Neural progenitor cell (in vitro differentiated cells): ENCODE measurements at regions not wholly inside any gene's neighbourhood (a gene's known extent, or its start where the extent isn't known, plus 50 kb on each side); places are given as distances from the start of the nearest gene placed in this dataset.

ENCODE experiments used
- EZH2 ChIP-seq: fragments of 200-600 bp; sonication (generic); IDR thresholded peaks from 2 replicates; pipeline ENCODE4 v1.6.1; 2017; ENCODE audit warnings: antibody characterized with exemption, mild to moderate bottlenecking, moderate library complexity
- EZH2phosphoT487 ChIP-seq: fragments of 200-600 bp; sonication (generic); IDR thresholded peaks from 2 replicates; pipeline ENCODE4 v1.6.1; 2017; ENCODE audit warnings: antibody characterized with exemption
- TF ChIP-seq, protein P1 (sequence below): fragments of 200-600 bp; sonication (generic); IDR thresholded peaks from 2 replicates; pipeline ENCODE4 v1.5.1; 2017; ENCODE audit warnings: antibody characterized with exemption, mild to moderate bottlenecking

DNA sequence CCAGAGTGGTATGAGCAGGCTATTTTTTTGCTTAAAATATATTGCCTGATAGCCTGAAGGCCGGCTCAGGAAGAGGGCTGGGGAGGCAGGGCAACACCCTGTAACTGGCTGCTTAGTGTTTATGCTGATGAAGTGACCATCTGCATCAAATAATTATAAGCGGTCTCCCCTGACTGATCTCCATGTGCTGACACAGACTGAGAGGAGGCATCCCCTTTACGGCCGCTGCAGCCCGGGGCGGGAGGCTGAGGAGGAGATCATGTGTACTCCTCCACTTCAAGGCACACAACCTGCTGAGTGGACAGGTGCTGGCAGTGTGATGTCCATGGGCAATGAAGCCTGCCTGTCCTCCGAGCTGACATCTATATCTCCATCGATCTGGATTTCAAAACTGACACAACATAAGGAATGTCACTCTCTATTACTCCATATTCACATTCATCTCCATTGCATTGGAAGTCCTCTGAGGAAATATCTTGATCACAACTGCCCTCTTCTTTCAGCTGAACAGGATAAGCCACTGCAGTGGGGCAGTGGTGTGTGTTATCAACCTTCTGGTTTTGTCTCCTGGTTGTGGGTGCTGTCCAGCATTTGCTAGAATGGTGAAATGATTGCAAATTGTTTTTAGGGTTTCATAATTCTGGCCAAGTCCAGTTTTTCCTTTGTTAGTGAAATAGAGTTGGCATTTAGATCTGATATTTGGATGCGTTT is 143.5 kb downstream of the AQP4 start:
- TF ChIP-seq, protein P1, sequence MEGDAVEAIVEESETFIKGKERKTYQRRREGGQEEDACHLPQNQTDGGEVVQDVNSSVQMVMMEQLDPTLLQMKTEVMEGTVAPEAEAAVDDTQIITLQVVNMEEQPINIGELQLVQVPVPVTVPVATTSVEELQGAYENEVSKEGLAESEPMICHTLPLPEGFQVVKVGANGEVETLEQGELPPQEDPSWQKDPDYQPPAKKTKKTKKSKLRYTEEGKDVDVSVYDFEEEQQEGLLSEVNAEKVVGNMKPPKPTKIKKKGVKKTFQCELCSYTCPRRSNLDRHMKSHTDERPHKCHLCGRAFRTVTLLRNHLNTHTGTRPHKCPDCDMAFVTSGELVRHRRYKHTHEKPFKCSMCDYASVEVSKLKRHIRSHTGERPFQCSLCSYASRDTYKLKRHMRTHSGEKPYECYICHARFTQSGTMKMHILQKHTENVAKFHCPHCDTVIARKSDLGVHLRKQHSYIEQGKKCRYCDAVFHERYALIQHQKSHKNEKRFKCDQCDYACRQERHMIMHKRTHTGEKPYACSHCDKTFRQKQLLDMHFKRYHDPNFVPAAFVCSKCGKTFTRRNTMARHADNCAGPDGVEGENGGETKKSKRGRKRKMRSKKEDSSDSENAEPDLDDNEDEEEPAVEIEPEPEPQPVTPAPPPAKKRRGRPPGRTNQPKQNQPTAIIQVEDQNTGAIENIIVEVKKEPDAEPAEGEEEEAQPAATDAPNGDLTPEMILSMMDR, result no peak
- no peak for TF ChIP-seq EZH2
- no peak for TF ChIP-seq EZH2phosphoT487
